Uterus (tissue), 3 donors: ENCODE measurements at regions not wholly inside any gene's neighbourhood (a gene's known extent, or its start where the extent isn't known, plus 50 kb on each side); places are given as distances from the start of the nearest gene placed in this dataset.

ENCODE experiments used
- DNase-seq, 2 donors: peaks; one replicate each; pipeline ENCODE4 v3.0.0-alpha.2; 2019 to 2020
- H3K27ac ChIP-seq, 2 donors: fragments of 200-600 bp; sonication (generic); 1 replicate in 1 of 2; 2 replicates in 1 of 2; pipeline ENCODE4 v1.5.1; 2016 to 2018
- H3K27me3 ChIP-seq, 2 donors: fragments of 200-600 bp; sonication (generic); one replicate each; pipeline ENCODE4 v1.5.1; 2018 to 2019; ENCODE audit warnings: control low read depth in 1 of 2
- H3K36me3 ChIP-seq, 2 donors: fragments of 200-600 bp; sonication (generic); one replicate each; pipeline ENCODE4 v1.5.1; 2019; ENCODE audit warnings: control low read depth in 1 of 2
- H3K4me1 ChIP-seq, 2 donors: fragments of 200-600 bp; sonication (generic); one replicate each; pipeline ENCODE4 v1.5.1; 2018 to 2019; ENCODE audit warnings: control low read depth in 1 of 2
- H3K4me3 ChIP-seq, 2 donors: fragments of 200-600 bp; sonication (generic); 1 replicate in 1 of 2; 2 replicates in 1 of 2; pipeline ENCODE4 v1.5.1; 2018 to 2019; ENCODE audit warnings: mild to moderate bottlenecking in 1 of 2
- H3K9me3 ChIP-seq, 2 donors: fragments of 200-600 bp; sonication (generic); one replicate each; pipeline ENCODE4 v1.5.1; 2019; ENCODE audit warnings: control low read depth in 1 of 2
- POLR2A ChIP-seq, 2 donors: fragments of 450-650 bp; IDR thresholded peaks; one replicate each; pipeline ENCODE4 v1.6.1; 2016; ENCODE audit warnings: antibody characterized with exemption in 2 of 2, mild to moderate bottlenecking in 1 of 2, moderate library complexity in 1 of 2
- intact Hi-C: fragments of 100-400 bp; cut with DNase I; formaldehyde crosslinking; loops from one replicate; pipeline ENCODE4 v1.15.1; 2023; ENCODE audit warnings: low total_unique reads
- TF ChIP-seq, protein P1 (sequence below), 4 experiments: fragments of 200-600 bp in 2 of 4; fragments of 450-650 bp in 2 of 4; sonication (generic) in 2 of 4; IDR thresholded peaks; one replicate each; pipeline ENCODE4 v1.5.1; 2016 to 2019; ENCODE audit warnings: antibody characterized with exemption in 4 of 4, mild to moderate bottlenecking in 2 of 4, moderate library complexity in 1 of 4
- donor health status: DM: yes; HTN: yes; CAD: no.

DNA sequence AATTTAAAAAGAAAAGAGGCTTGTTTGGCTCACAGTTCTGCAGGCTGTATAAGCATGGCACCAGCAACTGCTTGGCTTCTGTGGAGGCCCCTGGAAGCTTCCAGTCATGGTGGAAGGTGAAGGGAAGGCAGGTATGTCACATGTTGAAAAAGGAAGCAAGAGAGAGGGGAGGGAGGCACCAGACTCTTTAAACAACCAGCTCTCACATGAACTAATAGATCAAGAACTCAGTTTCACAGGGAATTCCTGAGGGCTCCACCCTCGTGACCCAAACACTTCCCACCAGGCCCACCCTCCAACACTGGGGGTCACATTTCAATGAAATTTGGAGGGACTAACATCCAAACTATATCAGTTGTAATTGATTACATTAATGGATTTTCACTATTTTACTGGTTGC, 127.9 kb upstream of the MLIP start:
- Histone ChIP-seq H3K4me1 (no peaks in the 10 kb centered on the region), H3K36me3 (no peaks in the 10 kb centered on the region), H3K27ac (no peak overlapping the region), H3K27me3 (no peaks in the 10 kb centered on the region), H3K9me3 (no peaks in the 10 kb centered on the region), H3K4me3 (no peak overlapping the region)
- no peak for DNase-seq
- intact Hi-C loops = no loop called here
- no peak for TF ChIP-seq POLR2A (IDR thresholded peaks at IDR 0.05)
- TF ChIP-seq, protein P1, sequence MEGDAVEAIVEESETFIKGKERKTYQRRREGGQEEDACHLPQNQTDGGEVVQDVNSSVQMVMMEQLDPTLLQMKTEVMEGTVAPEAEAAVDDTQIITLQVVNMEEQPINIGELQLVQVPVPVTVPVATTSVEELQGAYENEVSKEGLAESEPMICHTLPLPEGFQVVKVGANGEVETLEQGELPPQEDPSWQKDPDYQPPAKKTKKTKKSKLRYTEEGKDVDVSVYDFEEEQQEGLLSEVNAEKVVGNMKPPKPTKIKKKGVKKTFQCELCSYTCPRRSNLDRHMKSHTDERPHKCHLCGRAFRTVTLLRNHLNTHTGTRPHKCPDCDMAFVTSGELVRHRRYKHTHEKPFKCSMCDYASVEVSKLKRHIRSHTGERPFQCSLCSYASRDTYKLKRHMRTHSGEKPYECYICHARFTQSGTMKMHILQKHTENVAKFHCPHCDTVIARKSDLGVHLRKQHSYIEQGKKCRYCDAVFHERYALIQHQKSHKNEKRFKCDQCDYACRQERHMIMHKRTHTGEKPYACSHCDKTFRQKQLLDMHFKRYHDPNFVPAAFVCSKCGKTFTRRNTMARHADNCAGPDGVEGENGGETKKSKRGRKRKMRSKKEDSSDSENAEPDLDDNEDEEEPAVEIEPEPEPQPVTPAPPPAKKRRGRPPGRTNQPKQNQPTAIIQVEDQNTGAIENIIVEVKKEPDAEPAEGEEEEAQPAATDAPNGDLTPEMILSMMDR (IDR thresholded peaks at IDR 0.05) = no peak

GRCh38 chr6:53984163-53984562, 127.1 kb upstream of the MLIP start:
- Histone ChIP-seq H3K4me1 (no peaks in the 10 kb centered on the region), H3K9me3 (no peaks in the 10 kb centered on the region), H3K27ac (no peak overlapping the region), H3K27me3 (no peaks in the 10 kb centered on the region), H3K36me3 (no peaks in the 10 kb centered on the region), H3K4me3 (no peak overlapping the region)
- intact Hi-C loops = no loop called here
- TF ChIP-seq, protein P1 (IDR thresholded peaks at IDR 0.05) = no peak
- no peak for TF ChIP-seq POLR2A (IDR thresholded peaks at IDR 0.05)
- DNase-seq = no peak

DNA sequence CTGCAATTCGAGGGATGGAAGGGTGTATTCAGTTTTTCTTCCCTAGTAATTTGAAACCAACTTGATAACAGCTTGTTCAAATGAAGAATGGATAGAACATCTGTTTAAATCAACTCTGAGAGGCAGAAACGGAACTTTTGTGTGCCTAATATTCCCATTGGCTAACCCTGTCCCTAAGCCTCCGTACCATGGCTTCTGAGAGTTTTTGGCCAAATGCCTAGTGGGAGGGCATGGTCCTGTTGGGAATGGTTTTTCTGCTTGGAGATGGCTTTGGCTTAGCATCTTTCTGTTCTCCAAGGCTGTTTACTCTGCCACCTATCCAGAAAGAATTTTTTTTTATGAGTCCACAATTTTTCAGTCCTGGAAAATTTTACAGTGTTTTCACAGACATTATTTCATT, 126.7 kb upstream of the MLIP start:
- DNase-seq = no peak
- Histone ChIP-seq H3K36me3 (no peaks in the 10 kb centered on the region), H3K4me1 (no peaks in the 10 kb centered on the region), H3K4me3 (no peak overlapping the region), H3K27ac (no peak overlapping the region), H3K27me3 (no peaks in the 10 kb centered on the region), H3K9me3 (no peaks in the 10 kb centered on the region)
- intact Hi-C loops = no loop called here
- no peak for TF ChIP-seq POLR2A (IDR thresholded peaks at IDR 0.05)
- TF ChIP-seq, protein P1 (IDR thresholded peaks at IDR 0.05) = no peak

GRCh38 chr6:53985366-53985765, 125.9 kb upstream of the MLIP start:
- no peak for DNase-seq
- Histone ChIP-seq H3K9me3 (no peaks in the 10 kb centered on the region), H3K36me3 (no peaks in the 10 kb centered on the region), H3K27me3 (no peaks in the 10 kb centered on the region), H3K4me1 (no peaks in the 10 kb centered on the region), H3K27ac (no peak overlapping the region), H3K4me3 (no peak overlapping the region)
- intact Hi-C loops = no loop called here
- TF ChIP-seq, protein P1 (IDR thresholded peaks at IDR 0.05) = no peak

- Histone ChIP-seq H3K27ac (no peak overlapping the region), H3K36me3 (no peaks in the 10 kb centered on the region), H3K4me3 (no peak overlapping the region), H3K9me3 (no peaks in the 10 kb centered on the region), H3K4me1 (no peaks in the 10 kb centered on the region), H3K27me3 (no peaks in the 10 kb centered on the region)
- no peak for TF ChIP-seq POLR2A (IDR thresholded peaks at IDR 0.05)
- TF ChIP-seq, protein P1 (IDR thresholded peaks at IDR 0.05) = peak; percentile 25 to 69 (median 46)
- intact Hi-C loops = no loop called here
- DNase-seq = no peak
Observed at GRCh38 chr6:53986165-53986720, 125.0 kb upstream of the MLIP start.
